ENCODE measurements at regions not wholly inside any gene's neighbourhood (a gene's known extent, or its start where the extent isn't known, plus 50 kb on each side); places are given as distances from the start of the nearest gene placed in this dataset.

- no peak for DNase-seq
- no peak for TF ChIP-seq CTCF (IDR thresholded peaks at IDR 0.05; ENCODE audit: low read depth, low read length)
- no peak overlapping the region for H3K4me3 ChIP-seq (ENCODE audit: low read depth, low read length)
- H3K27ac ChIP-seq = no peak overlapping the region
- no peaks in the 10 kb centered on the region for H3K36me3 ChIP-seq
- peaks cover 55% of the 10 kb centered on the region for H3K27me3 ChIP-seq (ENCODE audit: insufficient read depth, low read depth, severe bottlenecking)
- H3K9me3 ChIP-seq (ENCODE audit: severe bottlenecking) = no peaks in the 10 kb centered on the region
Measured at GRCh38 chr4:53716471-53717063, 125.3 kb upstream of the LNX1 start.

GRCh38 chr4:53716011-53716410 lies 124.7 kb upstream of the LNX1 start:
- H3K27ac ChIP-seq = no peak overlapping the region

GRCh38 chr4:53714236-53715140 lies 123.2 kb upstream of the LNX1 start:
- no peaks in the 10 kb centered on the region for H3K9me3 ChIP-seq (ENCODE audit: severe bottlenecking)
- peaks cover 49% of the 10 kb centered on the region for H3K27me3 ChIP-seq (ENCODE audit: insufficient read depth, low read depth, severe bottlenecking)
- no peak overlapping the region for H3K4me3 ChIP-seq (ENCODE audit: low read depth, low read length)
- no peak for DNase-seq
- TF ChIP-seq CTCF (IDR thresholded peaks at IDR 0.05; ENCODE audit: low read depth, low read length) = no peak
- no peak overlapping the region for H3K27ac ChIP-seq
- no peaks in the 10 kb centered on the region for H3K36me3 ChIP-seq

More at GRCh38 chr4:53716011-53716410, 124.7 kb upstream of the LNX1 start:
- Histone ChIP-seq H3K9me3 (ENCODE audit: severe bottlenecking) (no peaks in the 10 kb centered on the region), H3K36me3 (no peaks in the 10 kb centered on the region), H3K4me3 (ENCODE audit: low read depth, low read length) (no peak overlapping the region), H3K27me3 (ENCODE audit: insufficient read depth, low read depth, severe bottlenecking) (peaks cover 55% of the 10 kb centered on the region)
- DNase-seq = no peak
- no peak for TF ChIP-seq CTCF (IDR thresholded peaks at IDR 0.05; ENCODE audit: low read depth, low read length)

- Histone ChIP-seq H3K27ac (no peak overlapping the region), H3K27me3 (ENCODE audit: insufficient read depth, low read depth, severe bottlenecking) (peaks cover 49% of the 10 kb centered on the region), H3K36me3 (no peaks in the 10 kb centered on the region), H3K4me3 (ENCODE audit: low read depth, low read length) (no peak overlapping the region), H3K9me3 (ENCODE audit: severe bottlenecking) (no peaks in the 10 kb centered on the region)
- DNase-seq = no peak
- no peak for TF ChIP-seq CTCF (IDR thresholded peaks at IDR 0.05; ENCODE audit: low read depth, low read length)
Measured at GRCh38 chr4:53713767-53714166, 122.5 kb upstream of the LNX1 start.

- H3K9me3 ChIP-seq (ENCODE audit: severe bottlenecking) = no peaks in the 10 kb centered on the region
Measured at GRCh38 chr4:53713296-53713695, 122.0 kb upstream of the LNX1 start.

More at GRCh38 chr4:53713296-53713695, 122.0 kb upstream of the LNX1 start:
- H3K4me3 ChIP-seq (ENCODE audit: low read depth, low read length) = no peak overlapping the region
- H3K27ac ChIP-seq = no peak overlapping the region
- no peak for TF ChIP-seq CTCF (IDR thresholded peaks at IDR 0.05; ENCODE audit: low read depth, low read length)
- peaks cover 51% of the 10 kb centered on the region for H3K27me3 ChIP-seq (ENCODE audit: insufficient read depth, low read depth, severe bottlenecking)
- DNase-seq = no peak
- no peaks in the 10 kb centered on the region for H3K36me3 ChIP-seq
